ENCODE measurements at regions not wholly inside any gene's neighbourhood (a gene's known extent, or its start where the extent isn't known, plus 50 kb on each side); places are given as distances from the start of the nearest gene placed in this dataset.
"Not testable (repeated sequence)": the region's sequence is repeated elsewhere in the genome, so short reads cannot be mapped to it uniquely, and the experiment has no call there.

DNA sequence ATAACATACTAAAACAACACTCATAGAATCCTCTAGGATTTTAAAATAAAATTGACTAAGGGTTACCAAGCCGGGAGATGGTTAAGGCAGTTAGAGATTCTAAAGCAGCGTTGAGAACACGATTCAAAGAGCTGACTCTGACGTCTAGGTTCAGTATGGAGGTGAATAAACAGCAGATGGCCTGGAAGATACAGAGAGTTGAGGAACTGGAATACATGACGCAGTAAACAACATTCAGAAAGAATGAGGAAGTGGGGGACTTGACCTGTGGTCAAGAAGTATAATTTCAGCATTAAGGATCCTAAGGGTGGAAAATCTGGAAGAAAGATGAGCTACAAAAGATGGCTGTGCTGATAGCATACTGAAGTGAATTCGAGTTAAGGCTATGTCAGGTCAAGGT, 172.5 kb upstream of the NBPF9 start:
- H3K4me3 ChIP-seq (ENCODE audit: low read length) = not testable (repeated sequence)

DNA sequence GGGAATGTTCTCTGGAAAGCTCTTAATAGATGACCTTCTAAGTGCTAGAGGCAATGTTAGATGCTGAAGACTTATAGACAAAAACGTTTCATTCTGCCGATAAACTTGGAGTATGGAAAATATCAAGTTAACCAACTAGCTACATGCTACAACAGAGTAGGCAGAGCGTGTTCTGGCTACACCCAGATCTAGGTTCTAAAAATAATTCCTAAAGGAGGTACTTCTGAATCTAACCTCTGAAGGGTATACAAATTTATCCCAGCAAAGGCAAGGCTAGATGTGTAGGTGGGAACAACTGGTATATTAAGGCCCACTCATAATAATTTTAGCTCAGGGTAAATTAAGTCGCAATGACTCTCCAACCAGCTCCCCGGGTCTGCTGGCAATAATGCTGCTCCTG, 173.1 kb upstream of the NBPF9 start:
- not testable (repeated sequence) for H3K4me3 ChIP-seq (ENCODE audit: low read length)

- not testable (repeated sequence) for H3K4me3 ChIP-seq (ENCODE audit: low read length)
Observed at GRCh38 chr1:149278156-149278555, 174.8 kb upstream of the NBPF9 start.

GRCh38 chr1:149279015-149279414, 175.7 kb upstream of the NBPF9 start:
- H3K4me3 ChIP-seq (ENCODE audit: low read length) = not testable (repeated sequence)

DNA sequence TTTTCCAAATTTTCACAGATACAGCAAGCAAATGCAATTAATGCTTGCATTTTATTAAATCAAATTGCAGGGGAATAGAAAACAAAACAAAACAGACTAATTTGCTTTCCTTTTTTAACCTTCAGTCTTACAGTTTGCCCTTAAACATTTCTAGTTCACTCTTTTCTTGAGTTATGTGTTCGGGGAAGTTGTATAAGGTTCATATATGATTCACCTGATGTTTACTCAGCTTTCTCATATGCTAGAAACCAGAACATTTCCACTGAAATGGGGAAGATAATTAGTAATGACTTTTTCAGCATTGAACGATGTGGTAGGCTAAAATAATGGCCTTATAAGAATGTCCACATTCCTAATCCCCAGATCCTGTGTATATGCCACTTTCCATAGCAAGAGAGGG, 176.2 kb upstream of the NBPF9 start:
- H3K4me3 ChIP-seq (ENCODE audit: low read length) = not testable (repeated sequence)

DNA sequence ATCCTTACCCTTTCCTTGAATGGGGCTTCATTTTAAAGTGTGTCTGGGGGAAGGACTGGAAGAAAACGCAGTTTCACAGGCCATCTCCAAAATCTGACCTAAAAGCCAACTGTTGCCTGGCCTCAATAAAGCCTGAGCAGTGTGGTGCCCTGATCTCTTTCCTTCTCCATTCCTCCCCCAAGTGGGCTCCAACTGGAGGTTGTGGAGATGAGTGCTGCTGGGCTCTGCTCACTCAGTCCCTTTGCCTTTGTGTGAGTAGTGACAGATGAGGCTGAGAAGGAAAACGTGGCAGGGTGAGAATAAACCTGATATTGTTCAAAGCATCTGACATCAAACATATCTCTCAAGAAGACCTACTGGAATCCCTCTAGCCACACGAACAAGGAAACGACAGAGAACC, 181.4 kb upstream of the NBPF9 start:
- not testable (repeated sequence) for H3K4me3 ChIP-seq (ENCODE audit: low read length)

DNA sequence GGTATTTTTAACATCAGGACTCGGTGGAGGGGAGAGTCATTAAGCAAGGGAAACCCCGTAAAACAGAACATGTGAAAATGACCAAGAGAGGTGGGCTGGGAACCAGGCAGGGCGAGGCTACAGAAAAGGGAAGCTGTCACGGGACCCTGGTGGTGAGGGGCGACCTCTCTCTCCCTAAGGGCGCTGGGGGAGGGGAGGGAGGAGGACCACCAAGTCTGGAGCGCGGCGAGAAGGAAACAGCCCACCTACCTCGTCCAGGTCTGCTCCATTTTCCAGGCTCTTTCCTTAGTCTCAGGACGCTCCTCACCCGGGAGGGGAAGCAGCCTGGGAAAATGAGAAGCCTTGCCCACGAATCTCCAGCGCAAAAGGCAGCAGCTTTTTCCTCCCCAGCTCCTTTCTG, 181.9 kb upstream of the NBPF9 start:
- H3K4me3 ChIP-seq (ENCODE audit: low read length) = not testable (repeated sequence)

DNA sequence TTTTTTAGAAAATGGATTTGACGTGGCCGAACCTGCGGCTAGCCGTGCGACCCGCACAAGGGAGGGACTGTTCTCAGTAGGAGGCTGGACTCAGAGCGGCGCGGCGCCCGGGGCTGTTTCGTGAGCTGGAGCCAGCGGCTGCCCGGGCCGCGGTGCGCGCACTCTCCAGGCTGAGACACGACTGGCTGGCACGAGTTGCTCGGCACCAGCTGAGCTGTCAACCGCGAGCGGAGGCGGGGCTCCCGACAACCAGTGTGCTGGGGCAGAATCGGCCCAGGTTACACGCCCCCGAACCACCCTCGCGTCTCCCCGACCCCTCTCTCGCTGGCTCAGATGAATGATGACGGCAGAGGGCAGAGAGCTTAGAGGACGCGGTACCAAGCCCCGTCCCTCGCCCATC, 182.3 kb upstream of the NBPF9 start:
- not testable (repeated sequence) for H3K4me3 ChIP-seq (ENCODE audit: low read length)

DNA sequence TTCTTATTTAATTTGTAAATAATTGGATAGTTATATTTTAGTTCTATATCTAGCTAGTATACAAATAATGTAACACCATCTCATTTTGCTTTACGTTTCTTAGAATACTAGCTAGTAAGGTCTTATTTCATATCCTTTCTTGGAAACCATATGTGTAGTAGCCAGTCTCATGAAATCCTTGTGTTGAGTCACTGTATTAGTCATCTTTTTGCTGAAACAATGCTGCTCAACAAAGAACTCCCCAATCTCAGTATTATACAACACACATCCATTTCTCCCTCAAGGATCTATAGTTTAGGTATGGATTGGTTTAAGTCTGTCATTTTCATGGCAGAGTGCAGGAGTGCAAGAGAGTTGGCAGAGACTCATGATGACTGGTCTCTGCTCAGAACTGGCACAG, 185.2 kb upstream of the NBPF9 start:
- not testable (repeated sequence) for H3K4me3 ChIP-seq (ENCODE audit: low read length)

- H3K4me3 ChIP-seq (ENCODE audit: low read length) = not testable (repeated sequence)
Observed at GRCh38 chr1:149300478-149301218, 174.2 kb upstream of the NBPF19 start.

- H3K4me3 ChIP-seq (ENCODE audit: low read length) = not testable (repeated sequence)
Observed at GRCh38 chr1:149301282-149301681, 173.6 kb upstream of the NBPF19 start.

DNA sequence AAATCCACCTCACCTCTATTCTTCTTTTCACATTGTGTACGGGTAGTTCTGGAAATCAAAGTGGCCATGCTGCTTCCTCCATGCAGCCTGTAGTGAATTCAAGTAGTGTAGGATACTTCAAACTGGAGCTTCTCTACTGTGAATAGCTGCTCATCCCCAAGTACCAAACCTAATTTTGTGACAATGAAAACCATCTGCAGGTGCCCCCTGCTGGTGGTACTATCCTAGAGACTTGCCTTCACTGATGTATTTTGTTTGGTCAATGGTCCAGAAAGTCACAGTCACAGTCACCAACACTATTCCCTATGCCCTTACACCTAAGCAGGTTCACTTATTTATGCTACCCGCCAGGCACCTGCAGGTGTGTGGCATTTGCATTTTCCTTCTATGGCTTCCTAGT, 170.0 kb upstream of the NBPF19 start:
- not testable (repeated sequence) for H3K4me3 ChIP-seq (ENCODE audit: low read length)

- not testable (repeated sequence) for H3K4me3 ChIP-seq (ENCODE audit: low read length)
Observed at GRCh38 chr1:149307640-149308039, 167.2 kb upstream of the NBPF19 start.

DNA sequence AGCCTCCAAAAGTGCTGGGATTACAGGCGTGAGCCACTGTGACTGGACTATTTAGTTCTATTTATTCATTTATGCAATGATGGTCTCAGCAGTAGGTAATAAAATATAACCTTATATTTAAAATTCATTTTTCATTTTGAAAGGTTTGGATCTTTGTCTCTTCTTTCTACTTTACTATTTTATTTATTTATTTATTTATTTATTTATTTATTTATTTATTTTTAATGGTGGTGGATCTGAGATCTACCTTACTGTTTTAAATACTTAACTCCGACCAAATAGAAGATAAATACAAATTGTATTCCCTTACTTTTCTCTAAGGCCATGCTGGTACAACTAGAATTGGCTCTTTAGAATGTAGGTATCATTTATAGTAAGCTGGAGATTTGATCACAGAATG, 159.9 kb upstream of the NBPF19 start:
- H3K4me3 ChIP-seq (ENCODE audit: low read length) = not testable (repeated sequence)

GRCh38 chr1:149320971-149321731, 153.7 kb upstream of the NBPF19 start:
- not testable (repeated sequence) for H3K4me3 ChIP-seq (ENCODE audit: low read length)

DNA sequence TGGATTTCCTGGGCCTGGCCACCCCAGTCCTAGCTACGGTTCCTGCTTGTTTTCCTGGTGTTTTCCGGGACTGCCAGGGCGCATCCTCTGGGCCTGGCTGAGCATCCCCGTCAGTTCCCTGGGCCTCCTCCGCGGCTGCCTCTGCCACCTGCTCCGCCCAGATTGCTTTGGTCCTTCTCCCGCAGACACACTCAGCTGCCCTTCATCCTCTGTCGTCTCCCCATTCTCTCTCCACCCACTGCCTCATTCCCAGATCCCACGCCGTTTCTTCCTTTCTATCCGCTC, 153.2 kb upstream of the NBPF19 start:
- not testable (repeated sequence) for H3K4me3 ChIP-seq (ENCODE audit: low read length)

DNA sequence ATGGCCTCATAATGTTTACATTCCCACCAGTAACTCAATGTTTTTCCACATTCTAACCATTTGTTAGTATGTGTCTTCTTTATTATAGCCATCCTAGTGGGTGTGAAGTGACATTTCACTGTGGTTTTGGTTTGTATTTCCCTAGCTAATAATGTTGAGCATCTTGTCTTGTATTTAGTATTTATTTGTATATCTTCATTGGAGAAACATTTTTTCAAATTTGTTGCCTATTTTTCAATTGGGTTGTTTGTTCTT, 144.8 kb upstream of the NBPF19 start:
- H3K4me3 ChIP-seq (ENCODE audit: low read length) = not testable (repeated sequence)

DNA sequence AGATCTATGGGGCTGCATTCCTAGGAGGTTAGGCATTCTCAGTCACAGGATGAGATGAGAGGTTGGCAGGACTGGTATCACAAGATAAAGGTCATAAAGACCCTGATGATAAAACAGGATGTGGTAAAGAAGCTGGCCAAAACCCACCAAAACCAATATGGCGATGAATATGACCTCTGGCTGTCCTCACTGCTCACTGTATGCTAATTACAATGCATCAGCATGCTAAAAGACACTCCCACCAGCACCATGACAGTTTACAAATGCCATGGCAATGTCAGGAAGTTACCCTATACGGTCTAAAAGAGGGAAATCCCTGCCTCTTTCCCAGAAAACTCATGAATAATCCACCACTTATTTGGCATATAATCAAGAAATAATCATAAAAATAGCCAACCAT, 138.8 kb upstream of the NBPF19 start:
- H3K4me3 ChIP-seq (ENCODE audit: low read length) = not testable (repeated sequence)

DNA sequence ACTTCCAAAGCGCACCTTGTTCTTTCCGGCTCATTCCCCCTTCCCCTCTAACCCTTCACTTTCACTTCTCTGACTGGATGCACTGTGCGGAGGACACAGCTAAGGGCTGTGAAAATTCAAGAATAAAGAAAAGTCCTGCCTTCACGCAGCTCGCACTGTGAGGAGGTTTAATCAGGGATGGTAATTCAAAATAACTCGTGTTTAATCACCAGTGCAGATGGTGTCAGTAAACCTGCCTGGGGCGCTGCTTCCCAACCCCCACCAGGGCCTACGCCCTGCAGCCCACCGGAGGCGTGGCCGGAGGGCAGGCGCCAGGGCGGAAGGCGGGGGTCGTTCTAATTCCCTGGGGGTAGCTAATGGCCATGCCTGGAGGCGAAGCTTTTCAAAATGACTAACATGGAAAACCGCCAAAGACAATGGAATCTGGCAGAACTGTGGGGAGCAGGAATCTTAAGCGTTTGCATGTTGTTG, 136.6 kb upstream of the NBPF19 start:
- not testable (repeated sequence) for H3K4me3 ChIP-seq (ENCODE audit: low read length)

DNA sequence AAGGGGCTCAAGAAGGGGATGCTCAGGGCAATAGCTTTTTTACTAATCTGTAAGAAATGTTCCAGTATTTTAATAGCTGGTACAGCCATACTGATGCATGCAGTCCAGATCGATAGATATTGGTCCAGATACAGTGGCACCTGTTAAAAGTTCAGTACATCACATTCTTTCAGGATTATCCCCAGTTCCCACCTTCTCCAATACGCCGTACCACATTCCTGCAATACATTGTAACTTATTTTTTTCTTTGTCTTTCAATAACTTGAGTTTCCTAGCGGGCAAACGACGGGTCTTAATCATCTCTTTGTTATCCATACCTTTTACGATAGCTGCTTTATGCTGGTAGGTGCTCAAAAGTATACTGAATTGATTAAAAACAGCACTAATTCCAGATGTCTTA, 136.1 kb upstream of the NBPF19 start:
- not testable (repeated sequence) for H3K4me3 ChIP-seq (ENCODE audit: low read length)

GRCh38 chr1:149349448-149349847, 125.4 kb upstream of the NBPF19 start:
- not testable (repeated sequence) for H3K4me3 ChIP-seq (ENCODE audit: low read length)

- not testable (repeated sequence) for H3K4me3 ChIP-seq (ENCODE audit: low read length)
Observed at GRCh38 chr1:149352205-149352604, 122.6 kb upstream of the NBPF19 start.

DNA sequence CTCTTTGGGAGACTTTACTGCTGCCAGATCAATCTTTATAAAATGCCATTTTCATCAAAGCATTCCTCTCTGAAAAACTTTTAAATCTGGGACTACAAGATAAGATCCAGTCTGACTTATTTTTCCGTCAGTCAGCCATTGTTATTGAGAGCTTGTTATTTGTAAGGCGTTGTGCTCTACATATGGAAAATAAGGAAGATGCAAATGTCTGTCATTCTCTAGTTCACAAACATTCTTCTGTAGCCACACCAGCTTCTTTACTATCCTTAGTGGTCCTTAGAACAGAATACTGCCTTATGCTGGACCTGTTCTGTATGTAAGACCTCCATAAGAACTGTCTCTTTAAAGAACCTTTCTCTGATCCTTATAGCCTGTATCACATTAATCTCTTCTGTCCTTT, 120.3 kb upstream of the NBPF19 start:
- not testable (repeated sequence) for H3K4me3 ChIP-seq (ENCODE audit: low read length)

Data from GM08714 (cell line).